SK-N-SH treated with all-trans-retinoic acid at 6 μM for 48 hours (cell line): ENCODE measurements at regions not wholly inside any gene's neighbourhood (a gene's known extent, or its start where the extent isn't known, plus 50 kb on each side); places are given as distances from the start of the nearest gene placed in this dataset.
"Not testable (repeated sequence)": the region's sequence is repeated elsewhere in the genome, so short reads cannot be mapped to it uniquely, and the experiment has no call there.

ENCODE experiments used
- ATAC-seq: fragments of 200-7000 bp; cut with Tn5 transposase; 3 replicates; pipeline ENCODE4 v1.9.1; 2020; ENCODE audit warnings: mild to moderate bottlenecking, moderate library complexity
- ARNTL ChIP-seq: fragments of 450-650 bp; formaldehyde crosslinking; IDR thresholded peaks from 2 replicates; pipeline ENCODE4 v1.5.0; 2020; ENCODE audit warnings: low read depth, mild to moderate bottlenecking, moderate library complexity, borderline replicate concordance
- BACH2 ChIP-seq: fragments of 250-450 bp; sonication (Bioruptor Pico); IDR thresholded peaks from 2 replicates; pipeline ENCODE4 v1.9.0; 2021; ENCODE audit warnings: mild to moderate bottlenecking, borderline replicate concordance
- CREB5 ChIP-seq: fragments of 250-450 bp; sonication (Bioruptor Pico); IDR thresholded peaks from 2 replicates; pipeline ENCODE4 v1.5.1; 2020; ENCODE audit warnings: low read depth, mild to moderate bottlenecking, moderate library complexity
- CSDC2 ChIP-seq: fragments of 250-450 bp; sonication (Bioruptor Pico); IDR thresholded peaks from 2 replicates; pipeline ENCODE4 v1.5.0; 2020; ENCODE audit warnings: mild to moderate bottlenecking, moderate library complexity
- CSRNP3 ChIP-seq: fragments of 250-450 bp; sonication (Bioruptor Pico); IDR thresholded peaks from 2 replicates; pipeline ENCODE4 v1.5.1; 2021; ENCODE audit warnings: mild to moderate bottlenecking, moderate library complexity
- ESRRG ChIP-seq: fragments of 250-450 bp; sonication (Bioruptor Pico); IDR thresholded peaks from 2 replicates; pipeline ENCODE4 v1.6.1; 2021; ENCODE audit warnings: mild to moderate bottlenecking
- GLIS3 ChIP-seq: fragments of 250-450 bp; sonication (Bioruptor Pico); IDR thresholded peaks from 2 replicates; pipeline ENCODE4 v1.5.0; 2020; ENCODE audit warnings: mild to moderate bottlenecking, moderate library complexity
- ISL1 ChIP-seq: fragments of 250-450 bp; sonication (Bioruptor Pico); IDR thresholded peaks from 2 replicates; pipeline ENCODE4 v2.1.2; 2022; ENCODE audit warnings: mild to moderate bottlenecking, moderate library complexity
- OSR1 ChIP-seq: fragments of 250-450 bp; sonication (Bioruptor Pico); IDR thresholded peaks from 2 replicates; pipeline ENCODE4 v1.8.0; 2022; ENCODE audit warnings: moderate library complexity, mild to moderate bottlenecking, inconsistent platforms
- PATZ1 ChIP-seq: fragments of 250-450 bp; sonication (Bioruptor Pico); IDR thresholded peaks from 2 replicates; pipeline ENCODE4 v1.8.0; 2020; ENCODE audit warnings: mild to moderate bottlenecking, moderate library complexity, borderline replicate concordance
- POU6F1 ChIP-seq: fragments of 250-450 bp; sonication (Bioruptor Pico); IDR thresholded peaks from 2 replicates; pipeline ENCODE4 v1.8.0; 2021; ENCODE audit warnings: low read depth, mild to moderate bottlenecking, moderate library complexity, borderline replicate concordance
- PPARA ChIP-seq: fragments of 250-450 bp; sonication (Bioruptor Pico); IDR thresholded peaks from 2 replicates; pipeline ENCODE4 v1.5.0; 2020; ENCODE audit warnings: mild to moderate bottlenecking, borderline replicate concordance
- RARB ChIP-seq: fragments of 250-450 bp; sonication (Bioruptor Pico); IDR thresholded peaks from 2 replicates; pipeline ENCODE4 v1.8.0; 2021; ENCODE audit warnings: mild to moderate bottlenecking, moderate library complexity
- SNAI2 ChIP-seq: fragments of 250-450 bp; sonication (Bioruptor Pico); IDR thresholded peaks from 2 replicates; pipeline ENCODE4 v1.5.0; 2020; ENCODE audit warnings: mild to moderate bottlenecking, moderate library complexity
- TCF4 ChIP-seq: fragments of 250-450 bp; sonication (Bioruptor Pico); IDR thresholded peaks from 2 replicates; pipeline ENCODE4 v1.8.0; 2021; ENCODE audit warnings: mild to moderate bottlenecking, moderate library complexity, borderline replicate concordance
- TOX ChIP-seq: fragments of 250-450 bp; sonication (Bioruptor Pico); IDR thresholded peaks from 2 replicates; pipeline ENCODE4 v1.8.0; 2021; ENCODE audit warnings: mild to moderate bottlenecking, moderate library complexity, borderline replicate concordance
- TSHZ2 ChIP-seq: fragments of 250-450 bp; sonication (Bioruptor Pico); IDR thresholded peaks from 2 replicates; pipeline ENCODE4 v1.5.0; 2020; ENCODE audit warnings: mild to moderate bottlenecking, moderate library complexity
- ZC3H10 ChIP-seq: fragments of 250-450 bp; sonication (Bioruptor Pico); IDR thresholded peaks from 2 replicates; pipeline ENCODE4 v1.5.1; 2021; ENCODE audit warnings: mild to moderate bottlenecking, moderate library complexity
- ZFP3 ChIP-seq: fragments of 250-450 bp; sonication (Bioruptor Pico); IDR thresholded peaks from 2 replicates; pipeline ENCODE4 v1.5.0; 2020; ENCODE audit warnings: mild to moderate bottlenecking, moderate library complexity
- ZFP30 ChIP-seq: fragments of 450-650 bp; formaldehyde crosslinking; IDR thresholded peaks from 2 replicates; pipeline ENCODE4 v1.5.0; 2022; ENCODE audit warnings: mild to moderate bottlenecking, moderate library complexity
- ZNF565 ChIP-seq: fragments of 450-650 bp; formaldehyde crosslinking; conservative IDR thresholded peaks from 2 replicates; pipeline ENCODE4 v1.5.0; 2020; ENCODE audit warnings: low read depth, mild to moderate bottlenecking, moderate library complexity
- ZNF8 ChIP-seq: fragments of 450-650 bp; formaldehyde crosslinking; IDR thresholded peaks from 2 replicates; pipeline ENCODE4 v1.5.0; 2020; ENCODE audit warnings: mild to moderate bottlenecking, moderate library complexity

GRCh38 chr6:54535568-54535967 lies 227.3 kb downstream of the TINAG start (continued):
- TF ChIP-seq CREB5 (CRISPR knock-in tag): no peak

GRCh38 chr6:54541541-54541940 lies 233.3 kb downstream of the TINAG start:
- TF ChIP-seq ZFP30 (no peak), SNAI2 (CRISPR knock-in tag) (no peak), TSHZ2 (CRISPR knock-in tag) (no peak)
- no peak for ATAC-seq

GRCh38 chr6:54559136-54559535 lies 250.9 kb downstream of the TINAG start:
- ATAC-seq: no peak
- no peak for TF ChIP-seq PATZ1 (CRISPR knock-in tag)
- no peak for TF ChIP-seq ISL1
- no peak for TF ChIP-seq ZNF8 (CRISPR knock-in tag)
- no peak for TF ChIP-seq ZC3H10 (CRISPR knock-in tag)
- no peak for TF ChIP-seq OSR1 (CRISPR knock-in tag)
- no peak for TF ChIP-seq POU6F1 (CRISPR knock-in tag)
- TF ChIP-seq CSRNP3: no peak
- TF ChIP-seq ZFP3 (CRISPR knock-in tag): no peak
- no peak for TF ChIP-seq CREB5 (CRISPR knock-in tag)

- ATAC-seq: not testable (repeated sequence)
Measured at GRCh38 chr6:54564188-54564587, 255.9 kb downstream of the TINAG start.

GRCh38 chr6:54574671-54575070 lies 266.4 kb downstream of the TINAG start:
- ATAC-seq: no peak
- TF ChIP-seq OSR1 (CRISPR knock-in tag): no peak
- no peak for TF ChIP-seq TCF4 (CRISPR knock-in tag)
- no peak for TF ChIP-seq CSRNP3
- no peak for TF ChIP-seq ZC3H10 (CRISPR knock-in tag)
- TF ChIP-seq ZNF8 (CRISPR knock-in tag): no peak
- TF ChIP-seq ZNF565: no peak
- TF ChIP-seq CREB5 (CRISPR knock-in tag): no peak
- no peak for TF ChIP-seq GLIS3 (CRISPR knock-in tag)
- no peak for TF ChIP-seq CSDC2
- no peak for TF ChIP-seq BACH2 (CRISPR knock-in tag)
- TF ChIP-seq ISL1: no peak
- no peak for TF ChIP-seq RARB (CRISPR knock-in tag)
- TF ChIP-seq ARNTL (CRISPR knock-in tag): no peak
- TF ChIP-seq ESRRG (CRISPR knock-in tag): no peak
- TF ChIP-seq TOX (CRISPR knock-in tag): no peak
- no peak for TF ChIP-seq PPARA
